ENCODE measurements at regions not wholly inside any gene's neighbourhood (a gene's known extent, or its start where the extent isn't known, plus 50 kb on each side); places are given as distances from the start of the nearest gene placed in this dataset.

- no peak for DNase-seq (ENCODE audit: extremely low read depth in 1 of 2, low read depth in 1 of 2)
These were observed 67.1 kb upstream of the SPIN2A start for GRCh38 chrX:57204306-57204705.

GRCh38 chrX:57211906-57212305, 74.6 kb upstream of the FAAH2 start:
- no peak for DNase-seq (ENCODE audit: extremely low read depth in 1 of 2, low read depth in 1 of 2)

GRCh38 chrX:57227691-57228090, 58.8 kb upstream of the FAAH2 start:
- DNase-seq (ENCODE audit: extremely low read depth in 1 of 2, low read depth in 1 of 2), result peak; percentile 2 to 25

GRCh38 chrX:57232658-57233360, 53.7 kb upstream of the FAAH2 start:
- no peak for DNase-seq (ENCODE audit: extremely low read depth in 1 of 2, low read depth in 1 of 2)
